GM13977 (cell line): ENCODE measurements at regions not wholly inside any gene's neighbourhood (a gene's known extent, or its start where the extent isn't known, plus 50 kb on each side); places are given as distances from the start of the nearest gene placed in this dataset.

Experiments used
- DNase-seq: peaks from one replicate; pipeline ENCODE4 v3.0.0; 2012; ENCODE audit warnings: low spot score
- CTCF ChIP-seq: IDR thresholded peaks from 2 replicates; pipeline ENCODE4 v1.5.1; 2012; ENCODE audit warnings: mild to moderate bottlenecking, control low read depth; ENCODE audit not compliant: insufficient read depth; ENCODE audit errors: extremely low read depth, missing control alignments
- in situ Hi-C: fragments of 300-500 bp; cut with MboI; formaldehyde crosslinking; loops from one replicate; pipeline ENCODE4 v1.12.0; 2022; ENCODE audit warnings: low sequenced_read_pairs, low pct_unique_long_range_greater_than_20kb, mixed read lengths, inconsistent platforms; ENCODE audit not compliant: unreplicated experiment

- in situ Hi-C loops: no loop called here
- DNase-seq: no peak
- no peak for TF ChIP-seq CTCF
These were observed 222.8 kb upstream of the KLF6 start for GRCh38 chr10:4007771-4008170.

DNA sequence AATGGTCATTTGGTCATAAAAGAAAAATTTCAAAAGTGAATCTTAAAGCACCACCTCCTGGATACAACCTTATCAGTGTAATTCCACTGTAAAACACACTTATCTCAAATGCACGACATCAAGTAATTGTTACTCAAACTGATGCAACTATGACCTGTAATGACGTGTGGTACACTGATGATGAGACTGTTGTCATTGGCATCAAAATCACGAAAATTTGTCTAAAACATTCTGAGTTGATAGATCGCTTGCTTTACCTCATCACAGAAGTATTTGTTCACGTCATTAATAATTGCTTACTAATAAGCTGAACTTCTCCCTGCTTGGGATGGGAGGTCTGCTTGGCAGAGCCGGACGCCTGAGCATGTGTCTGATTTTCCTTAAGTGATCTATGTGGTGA, 221.8 kb upstream of the KLF6 start:
- DNase-seq: no peak
- no peak for TF ChIP-seq CTCF
- in situ Hi-C loops: no loop called here

DNA sequence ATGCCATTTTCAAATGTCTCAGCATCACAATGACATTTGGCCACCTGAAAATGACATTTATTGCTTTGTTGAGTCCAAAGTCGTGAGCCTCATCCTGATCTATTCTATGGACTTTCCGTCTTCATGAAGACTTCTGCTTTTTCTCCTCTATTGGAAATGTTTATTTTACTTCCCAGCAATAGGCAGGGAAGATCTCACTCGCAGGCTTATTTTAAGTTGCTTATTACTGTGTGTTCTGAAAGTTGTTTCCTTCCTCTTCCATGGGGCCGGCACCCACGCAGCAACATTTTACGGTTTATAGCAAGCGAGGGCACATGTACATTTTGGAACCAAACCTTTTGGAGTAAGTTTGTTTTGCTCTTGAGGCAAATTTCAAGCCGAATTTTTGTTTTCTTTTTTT, 221.0 kb upstream of the KLF6 start:
- DNase-seq: no peak
- no peak for TF ChIP-seq CTCF
- in situ Hi-C loops: no loop called here

DNA sequence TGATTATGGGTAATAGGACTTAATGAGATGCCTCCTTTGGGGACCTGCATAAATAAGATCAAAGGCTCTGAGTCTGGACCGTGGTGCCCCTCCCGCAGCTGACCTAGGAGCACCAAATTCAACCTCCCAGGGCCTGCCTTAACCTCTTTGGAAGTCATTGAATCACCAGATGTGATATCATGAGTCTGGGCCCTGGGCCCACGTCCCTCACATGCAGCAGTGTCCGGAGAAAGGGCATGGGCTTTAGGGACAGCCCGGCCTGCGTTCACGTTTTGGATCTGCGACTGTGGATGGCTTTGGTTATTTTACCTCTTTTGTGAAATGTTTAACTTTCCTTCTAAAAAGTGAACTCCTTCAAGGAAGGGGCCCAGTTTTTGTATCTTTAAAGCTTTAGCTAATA, 220.0 kb upstream of the KLF6 start:
- in situ Hi-C loops: no loop called here
- DNase-seq: no peak
- no peak for TF ChIP-seq CTCF

- in situ Hi-C loops: no loop called here
- no peak for DNase-seq
- no peak for TF ChIP-seq CTCF
These were observed 219.1 kb upstream of the KLF6 start for GRCh38 chr10:4004144-4004543.

GRCh38 chr10:4003348-4003973, 218.5 kb upstream of the KLF6 start:
- in situ Hi-C loops: no loop called here
- DNase-seq: peak; percentile 22
- TF ChIP-seq CTCF: no peak

- in situ Hi-C loops: no loop called here
These were observed 216.8 kb upstream of the KLF6 start for GRCh38 chr10:4001811-4002210.

More at GRCh38 chr10:4001811-4002210, 216.8 kb upstream of the KLF6 start:
- DNase-seq: no peak
- no peak for TF ChIP-seq CTCF
